IMR-90 (cell line): ENCODE measurements at regions not wholly inside any gene's neighbourhood (a gene's known extent, or its start where the extent isn't known, plus 50 kb on each side); places are given as distances from the start of the nearest gene placed in this dataset.
"Not testable (repeated sequence)": the region's sequence is repeated elsewhere in the genome, so short reads cannot be mapped to it uniquely, and the experiment has no call there.

Experiments used
- BHLHE40 ChIP-seq: fragments of 150-350 bp; IDR thresholded peaks from 2 replicates; pipeline ENCODE4 v1.6.1; 2016; ENCODE audit warnings: mild to moderate bottlenecking, low read depth, low read length
- CEBPB ChIP-seq: IDR thresholded peaks from 2 replicates; pipeline ENCODE4 v1.6.1; 2012; ENCODE audit warnings: low read depth, low read length, improper control_type of control experiment
- CHD1 ChIP-seq: IDR thresholded peaks from 2 replicates; pipeline ENCODE4 v1.6.1; 2012; ENCODE audit warnings: low read depth, low read length, improper control_type of control experiment
- CTCF ChIP-seq: conservative IDR thresholded peaks from 2 replicates; pipeline ENCODE4 v1.5.1; 2012; ENCODE audit warnings: mild to moderate bottlenecking, low read depth, low read length, improper control_type of control experiment
- ELK1 ChIP-seq: fragments of 150-350 bp; IDR thresholded peaks from 2 replicates; pipeline ENCODE4 v1.6.1; 2016; ENCODE audit warnings: low read depth, mild to moderate bottlenecking, low read length, moderate library complexity, borderline replicate concordance
- MAFK ChIP-seq: IDR thresholded peaks from 2 replicates; pipeline ENCODE4 v1.6.1; 2012; ENCODE audit warnings: low read depth, low read length, improper control_type of control experiment
- MAZ ChIP-seq: IDR thresholded peaks from 2 replicates; pipeline ENCODE4 v1.6.1; 2012; ENCODE audit warnings: low read depth, mild to moderate bottlenecking, low read length, improper control_type of control experiment, moderate library complexity, borderline replicate concordance
- MXI1 ChIP-seq: IDR thresholded peaks from 2 replicates; pipeline ENCODE4 v1.6.1; 2012; ENCODE audit warnings: low read depth, mild to moderate bottlenecking, low read length, moderate library complexity, borderline replicate concordance
- POLR2A ChIP-seq: IDR thresholded peaks from 2 replicates; pipeline ENCODE4 v1.6.1; 2012; ENCODE audit warnings: mild to moderate bottlenecking, low read depth, low read length
- RAD21 ChIP-seq: IDR thresholded peaks from 2 replicates; pipeline ENCODE4 v1.6.1; 2012; ENCODE audit warnings: low read length, improper control_type of control experiment
- RCOR1 ChIP-seq: IDR thresholded peaks from 2 replicates; pipeline ENCODE4 v1.6.1; 2012; ENCODE audit warnings: mild to moderate bottlenecking, low read length, improper control_type of control experiment; ENCODE audit not compliant: insufficient replicate concordance
- RFX5 ChIP-seq: IDR thresholded peaks from 2 replicates; pipeline ENCODE4 v1.8.0; 2012; ENCODE audit warnings: low read depth, mild to moderate bottlenecking, low read length, moderate library complexity
- SMC3 ChIP-seq: fragments of 150-350 bp; IDR thresholded peaks from 2 replicates; pipeline ENCODE4 v1.6.1; 2016; ENCODE audit warnings: low read depth, mild to moderate bottlenecking, antibody characterized with exemption, low read length, moderate library complexity
- USF2 ChIP-seq: fragments of 150-350 bp; IDR thresholded peaks from 2 replicates; pipeline ENCODE4 v1.6.1; 2017; ENCODE audit warnings: mild to moderate bottlenecking, antibody characterized with exemption, low read length, low read depth

- not testable (repeated sequence) for TF ChIP-seq ELK1, CTCF, MAFK, RAD21, MXI1, POLR2A, SMC3, MAZ, RFX5, CEBPB, CHD1, USF2, BHLHE40, RCOR1
Observed at GRCh38 chr9:40892315-40892714, 236.2 kb downstream of the FOXD4L6 start.
